Fibroblast of lung (primary cell): ENCODE measurements at regions not wholly inside any gene's neighbourhood (a gene's known extent, or its start where the extent isn't known, plus 50 kb on each side); places are given as distances from the start of the nearest gene placed in this dataset.

Experiments
- DNase-seq, 2 donors: peaks; one replicate each; pipeline versions ENCODE4 v3.0.0 to v3.0.0-alpha.2; 2010; ENCODE audit warnings: low read depth in 2 of 2
- H2AFZ ChIP-seq: 2 replicates; pipeline ENCODE4 v1.5.1; 2012; ENCODE audit warnings: low read length, control low read depth, inconsistent platforms
- H3K27ac ChIP-seq: 2 replicates; pipeline ENCODE4 v1.5.1; 2011; ENCODE audit warnings: low read length, control low read depth; ENCODE audit not compliant: insufficient read depth
- H3K27me3 ChIP-seq: 2 replicates; pipeline ENCODE4 v1.5.1; 2011; ENCODE audit warnings: mild to moderate bottlenecking, low read length; ENCODE audit not compliant: control insufficient read depth, insufficient read depth
- H3K36me3 ChIP-seq: 2 replicates; pipeline ENCODE4 v1.5.1; 2011; ENCODE audit warnings: low read length; ENCODE audit not compliant: control insufficient read depth, insufficient read depth
- H3K4me1 ChIP-seq: 2 replicates; pipeline ENCODE4 v1.5.1; 2011; ENCODE audit warnings: low read length; ENCODE audit not compliant: control insufficient read depth, insufficient read depth; ENCODE audit errors: extremely low read depth
- H3K4me2 ChIP-seq: 2 replicates; pipeline ENCODE4 v1.5.1; 2011; ENCODE audit warnings: low read length, control low read depth; ENCODE audit not compliant: insufficient read depth; ENCODE audit errors: extremely low read depth
- H3K4me3 ChIP-seq, 4 experiments: fragments of 200-600 bp in 1 of 4; sonication (generic) in 1 of 4; replicated peaks in 1 of 4; 2 replicates each; pipeline ENCODE4 v1.5.1; 2011 to 2016; ENCODE audit warnings: low read length in 4 of 4, low read depth in 3 of 4, mild to moderate bottlenecking in 3 of 4, control low read depth in 2 of 4, inconsistent platforms in 1 of 4, mixed read lengths in 1 of 4; ENCODE audit not compliant: insufficient read depth in 1 of 4; ENCODE audit errors: control extremely low read depth in 1 of 4
- H3K79me2 ChIP-seq: 2 replicates; pipeline ENCODE4 v1.5.1; 2012; ENCODE audit warnings: mild to moderate bottlenecking, low read length, inconsistent platforms; ENCODE audit not compliant: control insufficient read depth, insufficient read depth
- H3K9ac ChIP-seq: 2 replicates; pipeline ENCODE4 v1.5.1; 2011; ENCODE audit warnings: mild to moderate bottlenecking, low read length, control low read depth; ENCODE audit not compliant: insufficient read depth
- H3K9me3 ChIP-seq: 2 replicates; pipeline ENCODE4 v1.5.1; 2012; ENCODE audit warnings: low read depth, low read length; ENCODE audit not compliant: control insufficient read depth, insufficient read depth
- H4K20me1 ChIP-seq: 2 replicates; pipeline ENCODE4 v1.5.1; 2011; ENCODE audit warnings: low read length; ENCODE audit not compliant: control insufficient read depth, insufficient read depth; ENCODE audit errors: extremely low read depth
- EZH2 ChIP-seq: IDR thresholded peaks from 2 replicates; pipeline ENCODE4 v1.5.1; 2012; ENCODE audit warnings: low read length, control low read depth, mild to moderate bottlenecking; ENCODE audit errors: missing control alignments
- TF ChIP-seq, protein P1 (sequence below), 2 donors: IDR thresholded peaks in 1 of 2; conservative IDR thresholded peaks in 1 of 2; 1 replicate in 1 of 2; 2 replicates in 1 of 2; pipeline ENCODE4 v1.5.1; 2011 to 2012; ENCODE audit warnings: low read length in 2 of 2, control low read depth in 1 of 2, inconsistent platforms in 1 of 2, low read depth in 1 of 2, mild to moderate bottlenecking in 1 of 2

DNA sequence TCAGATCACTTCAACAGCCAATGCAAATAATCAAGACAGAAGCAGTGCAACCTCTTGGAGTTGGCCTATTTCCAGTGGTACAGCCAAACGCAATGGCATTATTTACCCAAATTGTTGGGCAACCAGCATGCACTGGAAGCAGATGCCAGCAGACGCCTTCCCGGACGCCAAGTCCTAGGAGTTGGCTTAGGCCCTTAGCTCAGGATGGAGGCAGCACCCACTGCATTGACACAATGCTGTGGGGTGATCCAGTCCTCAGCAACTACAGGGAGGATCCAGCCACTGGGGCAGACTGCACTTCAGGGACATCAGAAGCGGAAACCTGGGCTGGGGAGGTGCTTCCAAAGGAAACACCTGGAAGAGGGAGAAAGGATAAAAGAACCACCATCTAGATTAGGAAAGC, 290.4 kb downstream of the FAM43A start:
- Histone ChIP-seq H3K9ac (no peak overlapping the region), H3K27ac (no peak overlapping the region), H4K20me1 (no peaks in the 10 kb centered on the region), H3K4me3 (no peak overlapping the region), H3K4me2 (no peak overlapping the region), H3K27me3 (no peaks in the 10 kb centered on the region), H3K79me2 (no peaks in the 10 kb centered on the region), H2AFZ (no peak overlapping the region), H3K9me3 (no peaks in the 10 kb centered on the region), H3K4me1 (no peaks in the 10 kb centered on the region), H3K36me3 (no peaks in the 10 kb centered on the region)
- no peak for DNase-seq
- TF ChIP-seq EZH2 = no peak
- TF ChIP-seq, protein P1, sequence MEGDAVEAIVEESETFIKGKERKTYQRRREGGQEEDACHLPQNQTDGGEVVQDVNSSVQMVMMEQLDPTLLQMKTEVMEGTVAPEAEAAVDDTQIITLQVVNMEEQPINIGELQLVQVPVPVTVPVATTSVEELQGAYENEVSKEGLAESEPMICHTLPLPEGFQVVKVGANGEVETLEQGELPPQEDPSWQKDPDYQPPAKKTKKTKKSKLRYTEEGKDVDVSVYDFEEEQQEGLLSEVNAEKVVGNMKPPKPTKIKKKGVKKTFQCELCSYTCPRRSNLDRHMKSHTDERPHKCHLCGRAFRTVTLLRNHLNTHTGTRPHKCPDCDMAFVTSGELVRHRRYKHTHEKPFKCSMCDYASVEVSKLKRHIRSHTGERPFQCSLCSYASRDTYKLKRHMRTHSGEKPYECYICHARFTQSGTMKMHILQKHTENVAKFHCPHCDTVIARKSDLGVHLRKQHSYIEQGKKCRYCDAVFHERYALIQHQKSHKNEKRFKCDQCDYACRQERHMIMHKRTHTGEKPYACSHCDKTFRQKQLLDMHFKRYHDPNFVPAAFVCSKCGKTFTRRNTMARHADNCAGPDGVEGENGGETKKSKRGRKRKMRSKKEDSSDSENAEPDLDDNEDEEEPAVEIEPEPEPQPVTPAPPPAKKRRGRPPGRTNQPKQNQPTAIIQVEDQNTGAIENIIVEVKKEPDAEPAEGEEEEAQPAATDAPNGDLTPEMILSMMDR (conservative IDR thresholded peaks at IDR 0.05 in 1 of 2, IDR thresholded peaks at IDR 0.05 in 1 of 2; ENCODE audit: low read depth in 1 of 2, low read length in 2 of 2) = no peak

DNA sequence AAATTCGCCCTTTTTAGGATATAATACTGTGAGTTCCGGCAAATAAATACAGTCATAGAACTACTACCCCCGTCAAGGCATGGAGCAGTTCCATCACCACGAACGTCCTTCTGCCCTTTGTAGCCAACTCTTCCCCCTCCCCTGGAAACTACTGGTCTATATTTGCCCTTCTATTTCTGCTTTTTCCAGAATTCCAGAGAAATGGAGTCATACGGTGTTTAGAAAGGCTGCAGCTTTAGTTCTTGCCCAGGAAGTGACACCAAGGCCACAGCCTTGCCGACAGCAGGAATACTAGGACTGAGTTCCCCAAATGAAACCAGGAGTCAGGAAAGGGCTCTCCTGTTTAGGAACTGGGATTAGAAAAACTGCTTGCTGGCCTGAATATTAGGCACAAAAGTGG, 291.2 kb downstream of the FAM43A start:
- no peaks in the 10 kb centered on the region for H3K9me3 ChIP-seq
- H3K4me3 ChIP-seq = no peak overlapping the region
- H4K20me1 ChIP-seq = no peaks in the 10 kb centered on the region
- TF ChIP-seq, protein P1 (conservative IDR thresholded peaks at IDR 0.05 in 1 of 2, IDR thresholded peaks at IDR 0.05 in 1 of 2; ENCODE audit: low read depth in 1 of 2, low read length in 2 of 2) = no peak
- TF ChIP-seq EZH2 = no peak
- H3K27ac ChIP-seq = no peak overlapping the region
- H3K36me3 ChIP-seq = no peaks in the 10 kb centered on the region
- no peaks in the 10 kb centered on the region for H3K4me1 ChIP-seq
- H3K79me2 ChIP-seq = no peaks in the 10 kb centered on the region
- DNase-seq = peak in 1 of 2 donors; percentile 24
- H2AFZ ChIP-seq = no peak overlapping the region
- H3K9ac ChIP-seq = no peak overlapping the region
- no peak overlapping the region for H3K4me2 ChIP-seq
- H3K27me3 ChIP-seq = no peaks in the 10 kb centered on the region

DNA sequence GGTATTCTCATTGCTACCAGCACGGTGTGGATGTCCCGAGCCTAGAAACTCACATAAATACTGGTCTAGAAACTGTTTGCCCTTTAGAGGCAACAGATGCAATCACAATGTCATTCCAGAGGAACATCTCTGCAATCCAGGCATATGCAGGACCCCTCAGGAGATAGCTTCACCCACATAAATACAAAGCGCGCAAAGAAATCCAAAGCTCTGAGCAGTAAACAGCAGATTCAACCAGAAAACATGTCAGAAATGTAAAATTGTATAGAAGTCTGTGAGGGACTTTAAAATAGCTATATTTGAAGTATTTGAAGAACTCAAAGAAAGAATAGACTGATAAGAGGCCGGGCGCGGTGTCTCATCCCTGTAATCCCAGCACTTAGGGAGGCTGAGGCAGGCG, 291.7 kb downstream of the FAM43A start:
- Histone ChIP-seq H3K36me3 (no peaks in the 10 kb centered on the region), H3K27ac (no peak overlapping the region), H2AFZ (no peak overlapping the region), H3K4me2 (no peak overlapping the region), H4K20me1 (no peaks in the 10 kb centered on the region), H3K9me3 (no peaks in the 10 kb centered on the region), H3K4me3 (no peak overlapping the region), H3K27me3 (no peaks in the 10 kb centered on the region), H3K4me1 (no peaks in the 10 kb centered on the region), H3K79me2 (no peaks in the 10 kb centered on the region), H3K9ac (no peak overlapping the region)
- TF ChIP-seq EZH2 = no peak
- TF ChIP-seq, protein P1 (conservative IDR thresholded peaks at IDR 0.05 in 1 of 2, IDR thresholded peaks at IDR 0.05 in 1 of 2; ENCODE audit: low read depth in 1 of 2, low read length in 2 of 2) = no peak
- no peak for DNase-seq
